H1 (cell line): ENCODE measurements at regions not wholly inside any gene's neighbourhood (a gene's known extent, or its start where the extent isn't known, plus 50 kb on each side); places are given as distances from the start of the nearest gene placed in this dataset.

Source experiments
- CTCF ChIA-PET: fragments of 300-600 bp; sonication (Branson Sonifier 250); formaldehyde crosslinking; loops from one replicate; lab custom pipeline; 2021; ENCODE audit not compliant: partially characterized antibody; lab: Charles Lee
- POLR2A ChIA-PET: fragments of 300-600 bp; sonication (Branson Sonifier 250); formaldehyde crosslinking; loops from one replicate; lab custom pipeline; 2021; ENCODE audit warnings: inconsistent platforms; ENCODE audit not compliant: partially characterized antibody; lab: Charles Lee
- DNase-seq, 2 experiments: peaks; one replicate each; pipeline versions ENCODE4 v3.0.0 to v3.0.0-alpha.2; 2010 to 2022; ENCODE audit warnings: low spot score in 2 of 2, low read depth in 1 of 2, mixed read lengths in 1 of 2
- FAIRE-seq: peaks from 2 replicates; lab custom pipeline; 2011; peaks lifted over from hg19 to GRCh38; lab: Jason Lieb, UNC
- H2AFZ ChIP-seq: 2 replicates; pipeline ENCODE4 v1.8.1; 2012; ENCODE audit warnings: low read length, inconsistent platforms
- H2AK5ac ChIP-seq: 2 replicates; pipeline ENCODE4 v1.6.1; 2013; ENCODE audit warnings: low read depth, low read length
- H2BK120ac ChIP-seq: replicated peaks from 2 replicates; pipeline ENCODE3; 2013; ENCODE audit warnings: low read depth, low read length, inconsistent platforms
- H2BK12ac ChIP-seq: 2 replicates; pipeline ENCODE4 v1.6.1; 2013; ENCODE audit warnings: low read depth, low read length
- H2BK15ac ChIP-seq: 2 replicates; pipeline ENCODE4 v1.6.1; 2013; ENCODE audit warnings: low read length
- H2BK20ac ChIP-seq: 2 replicates; pipeline ENCODE4 v1.6.1; 2013; ENCODE audit warnings: low read length
- H2BK5ac ChIP-seq: 2 replicates; pipeline ENCODE4 v1.6.1; 2013; ENCODE audit warnings: low read depth, low read length
- H3K14ac ChIP-seq: 2 replicates; pipeline ENCODE4 v1.6.1; 2013; ENCODE audit warnings: inconsistent platforms; ENCODE audit not compliant: insufficient read length
- H3K18ac ChIP-seq: 2 replicates; pipeline ENCODE4 v1.6.1; 2013; ENCODE audit warnings: low read length; ENCODE audit errors: extremely low read depth
- H3K23ac ChIP-seq: 2 replicates; pipeline ENCODE4 v1.6.1; 2013; ENCODE audit warnings: inconsistent platforms; ENCODE audit not compliant: insufficient read length
- H3K23me2 ChIP-seq: 2 replicates; pipeline ENCODE4 v1.6.1; 2013; ENCODE audit warnings: low read depth, low read length
- H3K27ac ChIP-seq: 2 replicates; pipeline ENCODE4 v1.6.1; 2011; ENCODE audit warnings: low read depth, low read length, inconsistent platforms
- H3K27me3 ChIP-seq, 4 experiments: replicated peaks in 1 of 4; 1 replicate in 1 of 4; 2 replicates in 3 of 4; pipeline versions ENCODE4 v1.6.1 to v1.8.1; 2011 to 2013; ENCODE audit warnings: low read length in 3 of 4, mild to moderate bottlenecking in 3 of 4, inconsistent platforms in 2 of 4, mixed read lengths in 2 of 4, moderate library complexity in 1 of 4; ENCODE audit not compliant: control insufficient read depth in 3 of 4, insufficient read depth in 3 of 4; ENCODE audit errors: extremely low read depth in 1 of 4
- H3K36me3 ChIP-seq, 4 experiments: 2 replicates each; pipeline versions ENCODE4 v1.6.1 to v1.8.1; 2011 to 2013; ENCODE audit warnings: mild to moderate bottlenecking in 4 of 4, low read length in 3 of 4, moderate library complexity in 2 of 4, control low read depth in 1 of 4, inconsistent platforms in 1 of 4; ENCODE audit not compliant: insufficient read depth in 4 of 4, control insufficient read depth in 2 of 4
- H3K4ac ChIP-seq: replicated peaks from 2 replicates; pipeline ENCODE3; 2013; ENCODE audit warnings: low read length, low read depth, mixed read lengths, inconsistent platforms; ENCODE audit not compliant: insufficient read length
- H3K4me1 ChIP-seq, 4 experiments: replicated peaks in 1 of 4; 1 replicate in 1 of 4; 2 replicates in 3 of 4; pipeline versions ENCODE4 v1.6.1 to v1.8.1; 2011 to 2013; ENCODE audit warnings: low read length in 3 of 4, inconsistent platforms in 2 of 4, mixed read lengths in 1 of 4; ENCODE audit not compliant: insufficient read depth in 4 of 4, control insufficient read depth in 3 of 4
- H3K4me2 ChIP-seq, 2 experiments: 2 replicates each; pipeline versions ENCODE4 v1.6.1 to v1.8.1; 2011 to 2013; ENCODE audit warnings: low read depth in 2 of 2, low read length in 2 of 2, control low read depth in 1 of 2, inconsistent platforms in 1 of 2, mild to moderate bottlenecking in 1 of 2; ENCODE audit not compliant: insufficient read depth in 1 of 2
- H3K4me3 ChIP-seq, 4 experiments: fragments of 200-600, 300-600 bp in 1 of 4; sonication (generic), shearing (Covaris generic), sonication (Bioruptor Twin) in 1 of 4; 2 replicates each; pipeline versions ENCODE4 v1.5.1 to v1.8.1; 2011 to 2016; ENCODE audit warnings: low read length in 4 of 4, low read depth in 3 of 4, control low read depth in 2 of 4, inconsistent platforms in 2 of 4, mild to moderate bottlenecking in 2 of 4, mixed read lengths in 1 of 4, moderate library complexity in 1 of 4; ENCODE audit not compliant: insufficient read depth in 2 of 4; ENCODE audit errors: extremely low read depth in 1 of 4
- H3K56ac ChIP-seq: replicated peaks from 2 replicates; pipeline ENCODE3; 2013; ENCODE audit warnings: low read depth, mild to moderate bottlenecking, mixed read lengths, low read length, inconsistent platforms; ENCODE audit not compliant: insufficient read length
- H3K79me1 ChIP-seq: 2 replicates; pipeline ENCODE4 v1.6.1; 2013; ENCODE audit warnings: low read depth, low read length, control low read depth
- H3K79me2 ChIP-seq, 2 experiments: 2 replicates each; pipeline versions ENCODE4 v1.6.1 to v1.8.1; 2012 to 2013; ENCODE audit warnings: low read length in 2 of 2, mild to moderate bottlenecking in 2 of 2, inconsistent platforms in 1 of 2; ENCODE audit not compliant: insufficient read depth in 2 of 2, control insufficient read depth in 1 of 2
- H3K9ac ChIP-seq, 4 experiments: replicated peaks in 1 of 4; 1 replicate in 1 of 4; 2 replicates in 3 of 4; pipeline versions ENCODE4 v1.6.1 to v1.8.1; 2011 to 2013; ENCODE audit warnings: low read depth in 3 of 4, low read length in 3 of 4, control low read depth in 2 of 4, mild to moderate bottlenecking in 2 of 4, moderate library complexity in 2 of 4, inconsistent platforms in 1 of 4; ENCODE audit errors: extremely low read depth in 1 of 4
- H3K9me3 ChIP-seq, 2 experiments: 2 replicates each; pipeline versions ENCODE4 v1.6.1 to v1.8.1; 2012 to 2013; ENCODE audit warnings: mild to moderate bottlenecking in 2 of 2, moderate library complexity in 2 of 2, control low read depth in 1 of 2, inconsistent platforms in 1 of 2, low read depth in 1 of 2, low read length in 1 of 2, mixed read lengths in 1 of 2; ENCODE audit not compliant: insufficient read depth in 2 of 2
- H4K20me1 ChIP-seq, 2 experiments: replicated peaks in 1 of 2; 2 replicates each; pipeline versions ENCODE3 to v1.8.1; 2011 to 2013; ENCODE audit warnings: inconsistent platforms in 2 of 2, low read length in 2 of 2, mild to moderate bottlenecking in 1 of 2; ENCODE audit not compliant: insufficient read depth in 2 of 2, control insufficient read depth in 1 of 2
- H4K5ac ChIP-seq: 2 replicates; pipeline ENCODE4 v1.6.1; 2013; ENCODE audit warnings: low read length, low read depth, mixed read lengths, inconsistent platforms; ENCODE audit not compliant: insufficient read length
- H4K8ac ChIP-seq: 2 replicates; pipeline ENCODE4 v1.8.0; 2013; ENCODE audit warnings: mild to moderate bottlenecking, moderate library complexity, low read length, inconsistent platforms; ENCODE audit not compliant: insufficient read depth; ENCODE audit errors: extremely low read depth
- H4K91ac ChIP-seq: replicated peaks from 2 replicates; pipeline ENCODE3; 2013; ENCODE audit warnings: low read length, mixed read lengths, inconsistent platforms; ENCODE audit not compliant: insufficient read length
- CBX5 ChIP-seq: fragments of 300-800, 300-1000 bp; sonication (generic); IDR thresholded peaks from 2 replicates; pipeline ENCODE4 v1.7.1; 2016; ENCODE audit warnings: antibody characterized with exemption, low read length, low read depth
- GTF2F1 ChIP-seq: IDR thresholded peaks from 2 replicates; pipeline ENCODE4 v1.6.1; 2012; ENCODE audit warnings: low read depth, low read length, improper control_type of control experiment, borderline replicate concordance
- JUND ChIP-seq: IDR thresholded peaks from 2 replicates; pipeline ENCODE4 v1.6.1; 2011; ENCODE audit warnings: mild to moderate bottlenecking, improper control_type of control experiment, low read length
- MAX ChIP-seq: IDR thresholded peaks from 2 replicates; pipeline ENCODE4 v1.6.1; 2012; ENCODE audit warnings: inconsistent platforms
- NRF1 ChIP-seq: IDR thresholded peaks from 2 replicates; pipeline ENCODE4 v1.6.1; 2011; ENCODE audit warnings: mild to moderate bottlenecking, low read depth, low read length, improper control_type of control experiment
- RAD21 ChIP-seq, 2 experiments: IDR thresholded peaks in 1 of 2; conservative IDR thresholded peaks in 1 of 2; 2 replicates each; pipeline ENCODE4 v1.6.1; 2011; ENCODE audit warnings: low read depth in 2 of 2, low read length in 2 of 2, improper control_type of control experiment in 1 of 2, inconsistent platforms in 1 of 2, mild to moderate bottlenecking in 1 of 2, moderate library complexity in 1 of 2
- RBBP5 ChIP-seq: IDR thresholded peaks from 2 replicates; pipeline ENCODE4 v1.7.1; 2012; ENCODE audit warnings: low read depth, mild to moderate bottlenecking, inconsistent platforms, low read length, moderate library complexity, borderline replicate concordance
- RFX5 ChIP-seq: IDR thresholded peaks from 2 replicates; pipeline ENCODE4 v1.6.1; 2011; ENCODE audit warnings: low read depth, low read length, improper control_type of control experiment, borderline replicate concordance
- RNF2 ChIP-seq: fragments of 200-900, 300-1000 bp; sonication (generic); IDR thresholded peaks from 2 replicates; pipeline ENCODE4 v1.7.1; 2016; ENCODE audit warnings: borderline replicate concordance, low read depth, mild to moderate bottlenecking, antibody characterized with exemption, low read length; ENCODE audit not compliant: poor library complexity, severe bottlenecking; ENCODE audit errors: missing control alignments
- SRF ChIP-seq: IDR thresholded peaks from 2 replicates; pipeline ENCODE4 v1.6.1; 2011; ENCODE audit warnings: mild to moderate bottlenecking, low read depth, low read length, moderate library complexity
- USF2 ChIP-seq: IDR thresholded peaks from 2 replicates; pipeline ENCODE4 v1.6.1; 2011; ENCODE audit warnings: low read length, improper control_type of control experiment
- WGBS, 2 experiments: shearing (Covaris generic) in 1 of 2; methylation state at CpG; one replicate each; pipeline versions ENCODE4 v1.1.6 to v1.1.7; 2013 to 2015; ENCODE audit warnings: low lambda C conversion rate in 2 of 2, mixed read lengths in 2 of 2, inconsistent platforms in 1 of 2, low coverage in 1 of 2, missing lambda C conversion rate in 1 of 2; ENCODE audit not compliant: insufficient replicate concordance in 2 of 2, insufficient coverage in 1 of 2, insufficient read length in 1 of 2; ENCODE audit errors: extremely low coverage in 1 of 2, missing lambda C conversion rate in 1 of 2; 5-methylcytosine and 5-hydroxymethylcytosine counted together

GRCh38 chr12:92297932-92298696, 152.5 kb upstream of the BTG1 start:
- no peak overlapping the region for H3K27ac ChIP-seq
- no peak overlapping the region for H2BK20ac ChIP-seq
- no peak overlapping the region for H2BK12ac ChIP-seq
- H3K27me3 ChIP-seq = no peaks in the 10 kb centered on the region
- POLR2A ChIA-PET = no interaction called here
- H4K5ac ChIP-seq = no peak overlapping the region
- no peaks in the 10 kb centered on the region for H3K36me3 ChIP-seq
- H2AFZ ChIP-seq = no peak overlapping the region
- CTCF ChIA-PET = no interaction called here
- no peak overlapping the region for H3K14ac ChIP-seq
- no peak overlapping the region for H3K9ac ChIP-seq
- no peak overlapping the region for H3K4ac ChIP-seq
- no peaks in the 10 kb centered on the region for H3K79me2 ChIP-seq
- H3K4me2 ChIP-seq = no peak overlapping the region
- WGBS, 2 experiments = 91% methylated on average over 8 of the region's 8 CpGs; no CpG with 5 or more reads in 1 of the 2 experiments
- no peaks in the 10 kb centered on the region for H3K9me3 ChIP-seq
- H3K18ac ChIP-seq = no peak overlapping the region
- H3K4me1 ChIP-seq = peaks cover 0 to 3% (median 0%) of the 10 kb centered on the region in 4 experiments; a peak in 2 of 7 replicates
- no peak overlapping the region for H2BK15ac ChIP-seq
- H4K20me1 ChIP-seq = no peaks in the 10 kb centered on the region
- H3K23me2 ChIP-seq = no peaks in the 10 kb centered on the region
- no peak overlapping the region for H2BK5ac ChIP-seq
- DNase-seq = no peak
- no peak overlapping the region for H4K8ac ChIP-seq
- no peak overlapping the region for H3K23ac ChIP-seq
- H3K56ac ChIP-seq = no peak overlapping the region
- no peaks in the 10 kb centered on the region for H3K79me1 ChIP-seq
- no peak overlapping the region for H3K4me3 ChIP-seq
- H4K91ac ChIP-seq = no peak overlapping the region
- H2BK120ac ChIP-seq = no peak overlapping the region
- no peak overlapping the region for H2AK5ac ChIP-seq
- FAIRE-seq = no peak
- no peak for TF ChIP-seq NRF1
- TF ChIP-seq RNF2 = no peak
- no peak for TF ChIP-seq JUND
- no peak for TF ChIP-seq RFX5
- no peak for TF ChIP-seq GTF2F1
- no peak for TF ChIP-seq USF2
- no peak for TF ChIP-seq SRF
- TF ChIP-seq RBBP5 = no peak
- TF ChIP-seq RAD21 (IDR thresholded peaks at IDR 0.05 in 1 of 2, conservative IDR thresholded peaks at IDR 0.05 in 1 of 2; ENCODE audit: low read depth in 2 of 2, low read length in 2 of 2) = no peak
- TF ChIP-seq CBX5 = no peak
- no peak for TF ChIP-seq MAX
